HG02642 (cell line): ENCODE measurements at regions not wholly inside any gene's neighbourhood (a gene's known extent, or its start where the extent isn't known, plus 50 kb on each side); places are given as distances from the start of the nearest gene placed in this dataset.
"Not testable (repeated sequence)": the region's sequence is repeated elsewhere in the genome, so short reads cannot be mapped to it uniquely, and the experiment has no call there.

Experiments used
- ATAC-seq: cut with Tn5 transposase; IDR thresholded peaks from one replicate; pipeline ENCODE4 v1.9.1; 2021; ENCODE audit warnings: mild to moderate bottlenecking; ENCODE audit not compliant: unreplicated experiment, poor library complexity

- ATAC-seq, result peak; percentile 97
Measured at GRCh38 chr6:101011186-101011585, 130.1 kb upstream of the ASCC3 start.

GRCh38 chr6:101013612-101014195, 132.6 kb upstream of the ASCC3 start:
- ATAC-seq, result no peak

- no peak for ATAC-seq
Measured at GRCh38 chr6:101015541-101015940, 134.4 kb upstream of the ASCC3 start.

- no peak for ATAC-seq
Measured at GRCh38 chr6:101016163-101016562, 135.0 kb upstream of the ASCC3 start.

GRCh38 chr6:101018157-101018556, 137.0 kb upstream of the ASCC3 start:
- ATAC-seq, result no peak

- ATAC-seq, result no peak
Measured at GRCh38 chr6:101021504-101021903, 140.4 kb upstream of the ASCC3 start.

- ATAC-seq, result no peak
Measured at GRCh38 chr6:101042966-101043365, 161.8 kb upstream of the ASCC3 start.

- no peak for ATAC-seq
Measured at GRCh38 chr6:101058296-101058695, 177.2 kb upstream of the ASCC3 start.

- no peak for ATAC-seq
Measured at GRCh38 chr6:101066481-101066880, 185.4 kb upstream of the ASCC3 start.

GRCh38 chr6:101069191-101069795, 188.2 kb upstream of the ASCC3 start:
- ATAC-seq, result no peak

- no peak for ATAC-seq
Measured at GRCh38 chr6:101070044-101070608, 189.0 kb upstream of the ASCC3 start.

GRCh38 chr6:101077344-101077743, 196.2 kb upstream of the ASCC3 start:
- ATAC-seq, result no peak

GRCh38 chr6:101079696-101080270, 198.7 kb upstream of the ASCC3 start:
- ATAC-seq, result no peak

- ATAC-seq, result no peak
Measured at GRCh38 chr6:101080597-101080996, 199.5 kb upstream of the ASCC3 start.

- no peak for ATAC-seq
Measured at GRCh38 chr6:101083533-101084175, 202.5 kb upstream of the ASCC3 start.

- no peak for ATAC-seq
Measured at GRCh38 chr6:101085327-101085726, 204.2 kb upstream of the ASCC3 start.

GRCh38 chr6:101086473-101086872, 205.3 kb upstream of the ASCC3 start:
- ATAC-seq, result no peak

GRCh38 chr6:101088594-101088993, 207.5 kb upstream of the ASCC3 start:
- no peak for ATAC-seq

- ATAC-seq, result no peak
Measured at GRCh38 chr6:101089640-101090039, 208.5 kb upstream of the ASCC3 start.

- ATAC-seq, result no peak
Measured at GRCh38 chr6:101090281-101090680, 209.2 kb upstream of the ASCC3 start.

- ATAC-seq, result not testable (repeated sequence)
Measured at GRCh38 chr6:101098605-101099004, 217.5 kb upstream of the ASCC3 start.
